IPS DF 4.7 (cell line): ENCODE measurements at regions not wholly inside any gene's neighbourhood (a gene's known extent, or its start where the extent isn't known, plus 50 kb on each side); places are given as distances from the start of the nearest gene placed in this dataset.

Experiments
- DNase-seq: peaks from one replicate; pipeline ENCODE4 v3.0.0-alpha.2; 2013; ENCODE audit warnings: low spot score; ENCODE audit errors: extremely low read depth

DNA sequence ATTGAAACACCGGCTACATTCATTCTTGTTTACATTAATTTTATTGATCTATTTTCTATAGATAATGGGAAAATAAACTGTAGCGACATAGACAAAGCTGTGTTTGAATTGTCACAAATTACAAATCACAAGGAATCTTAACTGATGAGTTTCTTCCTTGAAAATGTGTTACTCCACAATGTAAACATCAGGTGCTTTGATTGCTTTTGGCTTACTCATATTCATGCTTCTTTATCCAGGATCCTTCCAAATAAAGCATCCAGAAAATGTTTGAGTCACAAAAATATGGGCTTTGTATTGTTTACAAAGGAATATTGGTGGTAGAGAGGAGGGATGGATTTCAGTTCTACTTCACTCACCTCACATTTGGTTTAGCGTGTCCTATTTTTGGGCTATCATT is 64.0 kb downstream of the BMP2 start:
- DNase-seq, result no peak

DNA sequence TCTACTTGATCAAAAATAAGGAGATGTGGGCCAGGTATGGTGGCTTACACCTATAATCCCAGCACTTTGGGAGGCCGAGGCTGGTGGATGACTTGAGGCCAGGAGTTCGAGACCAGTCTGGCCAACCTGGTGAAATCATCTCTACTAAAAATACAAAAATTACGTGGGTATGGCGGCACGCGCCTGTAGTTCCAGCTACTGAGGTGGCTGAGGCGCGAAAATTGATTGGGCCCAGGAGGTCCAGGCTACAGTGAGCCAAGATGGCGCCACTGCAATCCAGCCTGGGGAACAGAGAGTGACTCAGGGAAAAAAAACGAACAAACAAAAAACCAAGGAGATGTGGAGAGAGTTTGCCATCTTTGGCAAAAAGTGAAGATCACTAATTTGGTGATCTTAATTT is 65.3 kb downstream of the BMP2 start:
- no peak for DNase-seq

DNA sequence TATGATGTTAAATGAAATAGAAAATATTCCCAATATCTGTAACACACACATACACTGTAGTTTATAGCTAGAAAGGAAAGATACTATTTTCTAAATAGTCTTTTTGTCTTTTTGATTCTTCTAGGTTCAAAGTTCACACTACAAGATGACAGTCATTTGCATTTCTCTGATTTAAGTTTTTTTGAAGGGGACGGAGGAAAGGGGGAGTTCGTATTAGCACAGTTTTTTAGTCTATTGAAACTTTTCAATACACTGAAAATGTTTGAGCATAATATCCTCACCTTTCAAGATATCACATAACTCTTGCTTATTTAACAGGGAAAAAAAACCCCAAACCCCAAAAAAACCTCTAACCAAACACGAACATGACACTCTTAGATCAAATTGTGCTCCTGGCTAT is 68.1 kb downstream of the BMP2 start:
- DNase-seq, result no peak

DNA sequence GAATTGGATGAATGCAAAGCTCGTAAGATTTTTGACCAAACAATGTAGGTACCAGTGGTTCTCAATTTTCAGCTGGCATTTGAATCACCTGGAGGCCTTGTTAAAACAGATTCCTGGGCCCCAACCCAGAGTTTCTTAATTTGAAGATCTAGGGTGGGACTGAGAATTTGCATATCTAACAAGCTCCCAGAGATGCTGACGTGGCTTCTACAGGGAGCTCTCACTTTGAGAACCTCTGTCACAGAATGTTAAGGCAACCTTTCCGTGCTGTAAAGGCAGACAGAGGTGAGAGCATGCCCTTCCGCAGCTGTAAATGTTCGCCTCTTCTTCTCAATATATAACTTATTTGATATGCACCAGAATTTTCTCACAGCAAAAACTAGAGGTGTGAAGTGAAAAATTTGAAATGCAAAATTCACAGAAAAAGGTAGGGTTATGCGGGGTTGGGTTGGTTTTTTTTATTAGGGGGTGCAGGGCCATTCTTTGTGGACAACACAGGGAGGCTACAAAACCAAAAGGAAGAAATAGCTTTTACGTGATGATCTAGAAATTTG is 69.4 kb downstream of the BMP2 start:
- no peak for DNase-seq

DNA sequence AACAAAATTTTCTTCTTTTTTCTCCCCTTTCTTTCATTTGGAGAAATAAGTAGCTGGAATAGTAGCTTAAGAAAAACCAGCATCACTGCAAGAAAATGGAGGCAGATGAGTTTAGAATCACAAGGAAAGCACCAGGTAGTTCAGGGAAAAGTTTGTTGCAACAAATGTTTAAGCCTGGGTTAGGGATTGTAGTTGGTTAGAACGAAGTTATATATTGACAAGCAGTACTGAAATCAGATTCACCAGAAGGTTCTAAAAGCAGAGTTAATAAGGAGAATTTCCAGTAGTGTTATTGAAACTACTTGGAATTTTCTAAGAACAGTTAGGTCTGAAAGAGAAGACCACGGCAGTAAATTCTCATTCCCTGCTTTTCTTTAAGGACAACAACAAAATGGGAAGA is 70.2 kb downstream of the BMP2 start:
- no peak for DNase-seq

DNA sequence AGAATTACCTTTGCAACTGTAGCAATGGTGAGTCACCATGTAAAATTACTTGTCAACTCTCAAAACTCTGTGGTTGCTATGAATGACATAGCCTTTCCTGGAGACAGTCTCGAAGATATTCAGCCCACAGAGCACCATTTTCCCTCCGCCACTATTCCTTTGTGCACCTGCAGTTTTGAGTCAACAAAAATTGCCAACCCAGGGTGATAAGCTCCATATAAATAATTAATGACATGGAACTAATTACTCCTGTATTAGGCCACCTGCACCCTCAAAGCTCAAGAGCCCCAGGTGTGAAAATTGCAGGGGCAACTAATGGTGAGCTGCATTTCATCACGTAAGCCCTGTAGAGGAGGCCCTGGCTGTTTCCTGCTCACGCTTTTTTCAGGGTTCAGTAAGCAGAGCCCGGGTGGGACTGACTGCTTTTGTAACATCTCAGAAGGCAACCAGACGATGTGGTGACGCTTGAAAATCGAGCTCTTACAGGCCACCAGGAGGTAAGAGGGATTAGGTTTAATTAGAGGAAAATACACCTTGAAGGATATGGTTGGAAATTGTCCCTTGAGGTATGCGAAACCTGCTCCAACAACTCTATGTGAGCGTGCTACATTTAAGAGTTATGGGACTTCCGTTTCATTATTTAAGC is 70.8 kb downstream of the BMP2 start:
- DNase-seq, result no peak

DNA sequence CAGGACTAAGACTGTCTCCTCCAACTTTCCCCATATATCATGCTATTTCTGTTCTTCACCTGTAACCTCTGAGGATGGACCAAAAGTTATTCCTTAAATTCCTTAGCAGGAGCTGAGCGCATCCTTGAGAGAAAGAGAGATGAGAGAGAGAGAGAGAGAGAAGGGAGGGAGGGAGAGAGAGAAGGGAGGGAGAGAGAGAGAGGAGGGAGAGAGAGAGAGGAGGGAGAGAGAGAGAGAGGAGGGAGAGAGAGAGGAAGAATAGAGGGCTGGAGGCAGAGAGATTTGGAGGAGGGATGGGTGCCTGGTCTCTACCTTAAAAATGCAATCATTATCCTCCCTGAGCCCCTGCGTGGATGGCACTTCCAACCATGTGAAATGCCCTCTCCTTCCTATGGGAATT is 73.6 kb downstream of the BMP2 start:
- no peak for DNase-seq

DNA sequence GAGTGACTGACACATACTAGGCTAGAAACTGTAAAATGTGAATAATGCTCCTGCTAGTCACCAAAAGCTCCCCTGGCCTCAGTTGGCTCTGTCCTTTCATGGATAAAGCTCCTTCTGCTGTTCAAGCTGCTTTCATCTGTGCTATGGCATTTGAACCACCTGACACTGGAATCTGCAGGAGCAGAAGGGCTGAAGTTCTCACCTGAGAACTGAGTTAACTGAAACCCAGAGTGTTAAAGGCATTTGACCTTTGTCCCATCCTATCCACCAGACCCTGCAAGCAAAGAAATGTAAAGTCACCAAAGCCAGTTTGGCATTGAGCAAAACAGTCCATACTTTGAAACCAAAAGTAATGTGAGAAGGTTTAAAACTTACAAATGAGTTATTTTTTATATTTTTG is 77.7 kb downstream of the BMP2 start:
- no peak for DNase-seq

DNA sequence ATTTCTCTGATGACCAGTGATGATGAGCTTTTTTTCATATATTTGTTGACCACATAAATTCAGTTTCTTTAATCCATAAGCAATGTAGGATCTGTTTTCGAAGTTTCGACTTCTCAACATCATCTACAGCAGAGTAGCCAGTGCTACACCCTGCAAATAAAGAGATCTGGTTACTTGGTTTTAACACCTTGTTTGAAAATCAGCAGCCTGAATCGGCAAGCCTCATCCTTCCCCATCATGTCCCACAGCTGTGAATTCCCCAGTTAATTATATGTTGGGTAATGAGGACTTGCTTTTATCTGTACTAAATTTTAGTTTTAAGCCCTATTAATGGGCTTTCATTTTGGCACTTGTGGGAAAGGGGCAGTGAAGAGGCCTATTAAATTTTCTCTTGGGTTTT is 80.6 kb downstream of the BMP2 start:
- no peak for DNase-seq

DNA sequence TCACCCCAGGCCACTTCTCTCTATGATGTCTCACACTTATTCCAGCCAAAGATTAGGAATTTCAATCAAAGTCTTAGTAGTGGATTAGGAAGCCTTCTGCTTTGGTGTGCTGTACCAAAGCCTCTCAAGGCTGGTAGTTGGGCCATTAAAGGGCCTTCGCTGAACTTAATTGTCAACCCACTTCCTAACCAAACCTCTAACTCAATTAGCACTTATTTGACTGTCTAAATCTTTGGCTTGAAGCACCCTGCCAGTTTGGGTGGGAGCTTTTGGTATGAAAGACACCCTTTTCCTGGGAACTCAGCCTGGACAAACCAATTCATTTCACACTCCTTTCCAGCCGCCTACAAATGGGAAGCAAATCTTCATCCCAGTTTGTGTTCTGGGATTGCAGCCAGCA is 81.5 kb downstream of the BMP2 start:
- DNase-seq, result no peak

DNA sequence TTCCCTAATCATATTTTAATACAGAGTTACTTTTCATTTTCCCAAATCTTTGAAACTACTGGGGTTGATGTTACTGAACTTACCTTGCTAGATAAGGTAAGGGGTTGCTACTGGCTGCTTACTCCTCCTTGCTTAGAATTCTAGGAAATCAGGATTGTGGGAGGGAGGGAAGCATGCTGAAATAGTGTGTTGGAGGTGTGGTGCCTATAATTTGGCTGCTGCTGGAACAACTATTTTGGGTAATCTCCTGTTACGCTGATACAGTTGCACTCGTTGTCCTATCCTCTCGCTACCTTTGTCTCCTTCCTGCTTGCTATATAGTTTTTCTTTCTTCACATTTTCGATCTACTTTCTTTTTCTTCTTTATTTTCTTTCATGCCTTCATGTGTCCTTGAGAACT is 83.7 kb downstream of the BMP2 start:
- no peak for DNase-seq

DNA sequence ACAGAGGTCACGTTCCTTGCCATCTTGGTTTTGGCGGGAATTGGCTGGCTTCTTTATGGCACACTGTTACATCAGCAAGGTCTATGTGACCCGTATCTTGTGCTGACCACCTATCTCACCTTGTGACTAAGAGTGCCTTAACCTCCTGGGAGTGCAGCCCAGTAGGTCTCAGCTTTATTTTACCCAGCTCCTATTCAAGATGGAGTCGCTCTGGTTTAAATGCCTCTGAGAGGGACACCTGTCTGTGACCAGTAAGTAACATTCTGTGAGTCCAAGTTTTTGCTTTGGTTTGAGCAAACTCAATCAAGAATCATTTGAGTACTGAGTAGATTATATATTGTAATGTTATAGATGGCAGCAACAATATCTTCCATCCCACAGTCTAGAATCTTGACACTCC is 85.0 kb downstream of the BMP2 start:
- no peak for DNase-seq

DNA sequence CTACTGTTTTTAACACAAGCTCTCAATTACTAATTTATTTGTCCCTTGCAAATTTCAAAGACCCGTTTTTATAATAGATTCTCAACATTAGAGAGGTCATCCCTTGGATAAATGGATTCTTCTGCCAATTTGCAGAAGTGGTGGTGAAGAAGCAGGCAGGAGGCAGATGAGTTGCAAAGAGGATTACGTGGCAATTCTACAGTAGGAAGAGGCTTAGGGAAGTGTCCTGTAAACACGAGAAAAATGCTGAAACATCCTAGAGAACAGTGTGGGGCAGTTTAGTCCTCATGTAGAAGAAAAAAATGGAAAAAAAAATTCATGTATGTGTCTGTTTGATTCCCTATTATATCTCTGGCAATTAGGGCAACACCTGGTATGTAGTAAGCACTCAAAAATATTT is 87.6 kb downstream of the BMP2 start:
- DNase-seq, result no peak

DNA sequence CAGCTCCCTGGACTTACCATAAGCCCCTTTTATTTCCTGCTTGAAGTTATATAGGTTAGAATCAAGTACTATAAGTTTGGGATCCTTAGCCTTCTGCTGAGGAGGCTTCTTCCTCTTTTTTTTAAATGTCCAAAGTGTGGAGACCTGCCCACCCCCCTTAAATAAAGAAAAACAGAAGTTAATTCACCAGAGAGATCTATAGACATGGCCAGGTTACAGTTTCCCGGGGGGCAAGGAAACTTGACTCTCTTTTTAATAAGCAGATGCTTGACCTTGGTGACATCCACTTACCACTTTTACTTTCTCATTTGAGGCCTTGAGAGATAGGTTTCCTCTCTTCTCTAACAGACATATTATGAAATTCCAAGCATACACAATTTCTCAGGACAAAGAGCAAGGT is 88.3 kb downstream of the BMP2 start:
- no peak for DNase-seq

DNA sequence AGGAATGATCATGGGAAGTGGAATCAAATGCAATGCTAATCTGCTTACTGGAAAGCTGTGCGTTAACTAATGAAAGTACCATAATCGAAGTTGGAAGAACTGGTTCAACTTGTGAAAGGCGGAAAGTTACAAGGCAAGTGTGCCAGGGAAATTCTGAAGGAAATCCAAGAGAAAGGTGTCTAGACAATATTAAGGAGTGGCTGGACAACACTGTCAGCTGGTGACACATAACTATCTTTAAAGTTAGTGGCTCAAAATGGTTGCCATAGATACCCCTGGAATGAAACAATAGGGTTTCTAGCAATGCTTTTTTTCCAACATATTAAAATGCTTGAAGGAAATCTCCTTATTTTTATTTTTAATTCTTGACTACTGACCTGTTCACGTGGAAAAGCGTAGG is 90.4 kb downstream of the BMP2 start:
- DNase-seq, result no peak

DNA sequence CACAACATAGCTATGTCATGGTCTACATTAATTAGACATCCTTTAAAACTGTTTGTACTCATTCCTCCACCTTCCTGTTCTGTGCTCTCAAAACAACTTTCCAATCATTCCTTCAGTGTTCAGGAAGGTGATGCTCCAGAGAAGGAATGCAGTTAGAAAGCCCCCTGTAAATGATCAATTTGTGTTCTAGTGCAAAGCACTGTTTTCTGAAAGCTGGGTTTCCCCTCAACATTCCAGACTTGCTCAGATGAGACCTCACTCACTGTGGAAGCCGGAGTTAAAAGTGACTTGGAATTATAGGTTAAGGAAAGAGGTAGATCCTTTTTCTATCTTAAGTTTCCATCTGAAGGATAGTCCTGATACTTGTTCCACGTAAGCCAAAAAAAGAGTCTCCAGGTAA is 95.9 kb downstream of the BMP2 start:
- no peak for DNase-seq

DNA sequence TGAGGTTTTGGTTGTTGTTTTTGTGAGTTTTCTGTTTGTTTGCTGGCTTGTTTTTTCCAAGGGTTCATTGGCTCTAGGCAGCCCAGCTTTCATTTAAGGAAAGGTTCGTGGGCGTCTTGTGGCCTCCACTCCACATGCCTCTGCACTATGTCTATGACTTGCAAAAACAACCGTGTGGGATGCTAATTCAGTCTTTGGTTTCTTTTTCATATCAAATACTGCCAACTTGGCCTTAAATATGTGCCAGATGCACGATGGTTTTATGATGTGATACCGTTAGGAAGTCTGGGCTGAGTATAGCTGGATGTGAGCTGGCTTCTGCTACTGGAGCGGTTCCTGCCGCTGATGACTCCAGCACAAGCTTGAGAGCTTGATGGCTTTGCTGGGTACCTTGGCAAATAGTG is 96.3 kb downstream of the BMP2 start:
- no peak for DNase-seq

DNA sequence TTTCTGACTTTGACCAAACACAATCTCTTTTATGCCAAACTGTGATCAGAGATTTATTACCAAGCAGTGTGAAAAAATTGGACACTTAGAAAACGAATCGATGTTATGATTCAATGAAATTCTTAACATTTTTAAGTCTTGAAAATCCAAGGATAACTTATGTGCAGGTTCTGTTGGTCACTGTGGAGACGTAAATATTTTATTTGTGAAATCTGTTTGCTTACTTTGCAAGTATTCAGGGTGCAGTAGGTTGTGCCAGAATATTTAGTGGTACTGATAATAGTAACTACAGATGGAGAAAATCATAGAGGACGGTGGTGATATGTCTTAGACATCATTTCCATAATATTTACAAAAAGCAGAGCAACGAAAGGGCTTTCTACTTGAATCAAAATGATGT is 97.3 kb downstream of the BMP2 start:
- no peak for DNase-seq

DNA sequence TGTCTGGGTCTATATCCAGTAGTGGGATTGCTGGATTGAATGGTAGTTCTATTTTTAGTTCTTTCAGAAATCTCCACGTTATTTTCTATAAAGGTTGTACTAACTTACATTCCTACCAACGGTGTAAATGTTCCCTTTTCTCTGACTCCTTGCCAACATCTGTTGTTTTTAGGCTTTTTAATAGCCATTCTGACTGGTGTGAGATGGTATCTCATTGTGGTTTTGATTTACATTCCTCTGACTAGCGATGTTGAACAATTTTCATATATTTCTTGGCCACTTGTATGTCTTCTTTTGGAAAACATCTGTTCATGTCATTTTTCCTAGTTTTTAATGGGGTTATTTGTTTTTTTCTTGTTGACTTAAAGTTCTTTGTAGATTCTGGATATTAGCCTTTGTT is 99.3 kb downstream of the BMP2 start:
- no peak for DNase-seq

DNA sequence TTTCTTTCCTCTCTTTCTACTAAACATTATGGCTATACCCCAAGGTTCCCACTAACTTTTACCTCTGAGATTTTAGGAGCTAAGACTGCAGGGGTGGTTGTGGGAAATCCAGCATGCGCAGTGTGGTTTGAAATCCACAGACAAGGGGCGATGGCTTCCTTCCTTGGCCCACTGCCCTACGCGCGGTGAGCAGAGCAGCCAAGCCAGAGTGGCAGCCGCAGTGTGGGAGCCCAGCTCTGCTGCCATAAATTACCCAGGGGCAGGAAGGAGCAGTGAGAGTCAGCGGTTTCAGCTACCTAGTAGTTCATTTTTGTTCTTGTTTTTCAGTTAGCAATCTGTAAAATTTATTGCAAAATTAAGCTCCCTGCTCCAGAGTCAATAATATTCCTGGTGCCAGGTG is 101.4 kb downstream of the BMP2 start:
- no peak for DNase-seq

DNA sequence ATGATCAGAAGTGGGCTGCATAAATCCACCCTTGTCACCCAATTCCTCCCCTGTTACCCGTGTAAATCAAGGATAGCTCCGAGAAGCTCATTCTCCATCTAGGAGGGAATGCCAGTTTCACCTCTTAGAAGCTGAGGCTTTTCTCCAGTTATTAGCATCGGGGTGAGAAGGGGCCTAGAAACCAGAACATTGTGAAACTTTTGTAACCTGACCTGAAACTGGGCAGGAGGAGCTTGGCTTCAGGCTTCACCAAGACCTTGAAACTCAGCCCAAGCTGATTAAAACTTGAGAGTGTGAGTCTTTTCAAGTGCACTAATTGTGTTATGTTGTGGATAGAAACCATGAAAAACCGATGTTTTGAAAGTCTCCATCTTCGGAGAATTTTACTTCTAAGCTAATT is 103.1 kb downstream of the BMP2 start:
- DNase-seq, result no peak

DNA sequence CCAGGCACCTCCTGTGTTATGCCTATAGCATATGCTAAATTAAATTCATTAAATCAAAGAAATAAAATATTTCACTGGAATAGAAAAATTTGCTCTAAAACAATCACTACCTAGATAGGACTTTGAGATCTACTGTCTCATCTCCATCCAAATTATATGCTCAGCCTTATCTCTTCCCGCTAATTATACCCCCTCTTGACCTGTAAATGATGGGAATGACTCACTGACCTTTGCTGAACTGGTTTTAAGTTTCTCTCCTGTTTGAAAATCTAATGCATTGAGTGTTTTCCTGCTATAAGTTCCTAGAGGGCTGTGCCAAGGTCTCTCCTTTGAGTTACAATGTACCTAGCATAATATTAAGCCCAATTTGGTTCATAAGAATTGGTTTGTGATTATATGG is 110.1 kb downstream of the BMP2 start:
- no peak for DNase-seq

DNA sequence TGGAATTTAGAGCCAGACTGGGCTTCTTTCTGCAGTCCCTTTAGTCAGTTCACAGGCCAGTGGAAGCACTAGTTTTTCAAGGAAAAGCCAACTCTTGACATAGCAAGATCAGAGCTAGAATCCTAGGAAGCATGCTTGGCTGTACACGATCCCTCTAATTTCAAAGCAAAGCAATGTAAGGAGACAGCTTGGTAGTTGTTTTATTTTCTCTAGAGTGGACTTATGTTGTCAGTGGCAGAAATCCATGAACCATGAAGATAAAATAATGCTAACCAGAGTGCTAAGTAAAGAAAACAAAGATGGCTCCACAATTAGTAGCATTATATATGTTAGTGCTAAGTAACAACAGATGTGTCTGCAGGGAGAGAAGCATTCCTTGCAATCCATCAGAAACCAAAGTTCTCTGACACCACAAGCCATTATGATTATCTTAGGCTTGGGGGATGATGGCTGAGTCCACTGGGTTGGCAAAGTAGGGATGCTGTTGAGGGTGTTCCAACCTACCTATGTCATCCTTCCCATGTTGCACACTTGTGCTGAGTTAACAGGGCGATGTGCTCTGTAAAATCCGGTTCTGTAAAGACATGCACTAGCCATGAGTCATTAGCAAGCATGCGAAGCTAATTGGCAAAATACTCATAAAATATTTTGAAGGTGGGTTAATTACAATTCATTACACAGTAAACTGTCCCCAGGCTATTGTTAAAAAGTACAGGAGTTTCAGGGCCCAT is 115.2 kb downstream of the BMP2 start:
- no peak for DNase-seq
